Stimulated activated CD4-positive, alpha-beta T cell treated with anti-CD3 and anti-CD28 coated beads, Interleukin-1b, Interleukin-23, amount 100 ng/mL, for 1 hour (primary cell): ENCODE measurements at regions not wholly inside any gene's neighbourhood (a gene's known extent, or its start where the extent isn't known, plus 50 kb on each side); places are given as distances from the start of the nearest gene placed in this dataset.

Source experiments
- DNase-seq, 2 donors: peaks; one replicate each; pipeline ENCODE4 v3.0.0-alpha.2; 2020; ENCODE audit warnings: low read depth in 2 of 2

DNA sequence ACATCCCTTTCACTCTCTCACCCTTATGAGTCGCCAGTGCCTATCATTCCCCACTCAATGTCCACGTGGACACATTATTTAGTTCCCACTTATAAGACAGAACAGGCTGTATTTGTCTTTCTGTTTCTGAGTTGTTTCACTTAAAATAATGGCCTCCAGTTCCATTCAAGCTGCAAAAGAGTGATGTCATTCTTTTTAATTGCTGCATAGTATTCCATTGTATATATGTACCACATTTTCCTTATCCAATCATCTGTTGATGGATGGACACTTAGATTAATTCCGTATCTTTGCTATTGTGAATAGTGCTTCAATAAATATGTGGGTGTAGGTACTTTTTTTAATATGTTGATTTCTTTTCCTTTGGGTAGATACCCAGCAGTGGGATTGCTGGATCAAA, 79.1 kb downstream of the ZNF365 start:
- no peak for DNase-seq

DNA sequence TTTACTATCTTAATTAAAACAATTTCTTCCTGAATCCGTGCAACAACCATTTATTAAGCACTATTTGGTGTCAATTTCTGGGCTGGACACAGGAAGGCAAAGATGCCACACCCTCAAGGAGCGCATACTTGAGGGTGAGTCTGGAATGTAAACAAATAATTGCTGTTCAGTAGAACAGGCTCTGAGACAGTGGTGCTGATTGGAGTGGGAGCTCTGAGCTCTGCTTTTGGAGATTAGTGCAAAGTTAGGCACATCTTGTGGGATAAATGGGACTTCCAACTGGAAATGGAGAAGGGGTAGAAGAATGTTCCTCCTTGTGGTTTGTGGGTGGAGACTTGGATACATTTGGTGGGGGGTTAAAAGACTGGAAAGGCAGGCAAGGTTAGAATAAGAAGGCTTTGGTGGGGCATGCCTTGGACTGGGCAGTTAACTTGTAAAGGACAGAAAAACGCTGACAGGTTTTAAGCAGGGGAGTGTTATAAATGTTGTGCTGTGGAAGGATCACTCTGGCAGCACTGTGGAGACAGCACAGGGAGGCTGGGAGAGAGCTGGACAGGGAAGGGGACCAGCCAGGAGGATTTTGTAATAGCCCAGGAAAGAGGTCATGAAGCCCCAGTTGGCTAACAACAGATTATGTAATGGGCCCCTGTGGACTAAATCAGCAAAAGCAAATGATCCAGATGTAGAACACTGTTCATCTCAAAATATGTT, 80.7 kb downstream of the ZNF365 start:
- no peak for DNase-seq

DNA sequence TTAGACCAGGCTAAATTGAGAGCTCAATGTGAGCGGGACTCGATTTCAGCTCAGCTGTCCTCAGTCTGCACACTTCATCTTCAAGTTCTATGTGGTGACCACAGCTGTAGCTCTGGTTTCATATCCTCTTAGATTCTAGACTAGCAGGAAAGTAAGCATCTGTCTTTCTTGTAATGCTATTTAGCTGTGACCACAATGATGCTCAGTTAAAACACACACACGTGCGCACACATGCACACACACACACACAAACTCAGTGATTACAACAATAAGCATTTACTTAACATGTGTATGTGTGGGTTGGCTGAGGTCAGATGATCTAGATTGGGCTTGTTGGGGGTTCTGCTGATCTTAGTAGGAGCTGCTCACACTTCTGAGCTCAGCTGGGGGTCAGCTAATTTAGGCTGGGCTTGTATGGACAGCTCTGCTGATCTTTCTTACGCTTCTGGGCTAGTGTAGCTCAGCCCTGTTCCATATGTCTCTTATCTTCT, 82.5 kb downstream of the ZNF365 start:
- no peak for DNase-seq

DNA sequence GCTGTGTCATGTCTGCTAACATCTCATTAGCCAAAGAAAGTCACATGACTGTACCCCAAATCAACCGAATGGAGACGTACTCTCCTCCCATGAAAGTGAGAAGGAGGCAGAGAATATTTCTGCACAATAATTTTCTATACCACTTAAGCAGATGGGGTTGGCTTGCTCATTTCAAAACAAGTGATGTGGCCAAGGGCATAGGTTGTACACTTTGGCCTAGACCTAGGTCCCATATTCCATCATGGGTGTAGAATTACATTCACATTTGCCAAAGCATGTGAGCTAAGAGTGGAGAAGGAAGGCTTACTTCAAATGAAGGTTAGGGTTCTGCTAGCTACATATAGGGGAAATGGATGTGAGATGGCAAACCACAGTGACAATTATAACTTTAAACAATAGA, 83.0 kb downstream of the ZNF365 start:
- no peak for DNase-seq

DNA sequence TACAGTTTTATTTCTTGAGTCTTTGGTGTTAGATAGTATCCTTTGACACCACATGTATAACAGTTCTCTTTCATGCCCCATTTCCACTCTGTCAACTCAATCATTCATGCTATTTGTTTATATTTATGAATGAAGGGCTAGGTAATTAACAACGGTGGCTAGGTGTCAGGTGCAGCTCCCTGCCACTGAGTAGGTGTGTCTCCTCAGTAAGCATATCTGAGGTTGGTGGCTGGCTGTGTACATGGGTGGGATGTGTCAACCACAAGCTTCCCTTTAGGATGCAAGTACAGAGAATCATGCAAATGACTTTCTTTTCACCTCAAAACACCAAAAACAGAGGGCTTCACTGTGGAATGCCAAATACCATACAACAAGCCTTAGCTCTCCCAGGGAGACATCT, 83.4 kb downstream of the ZNF365 start:
- no peak for DNase-seq

DNA sequence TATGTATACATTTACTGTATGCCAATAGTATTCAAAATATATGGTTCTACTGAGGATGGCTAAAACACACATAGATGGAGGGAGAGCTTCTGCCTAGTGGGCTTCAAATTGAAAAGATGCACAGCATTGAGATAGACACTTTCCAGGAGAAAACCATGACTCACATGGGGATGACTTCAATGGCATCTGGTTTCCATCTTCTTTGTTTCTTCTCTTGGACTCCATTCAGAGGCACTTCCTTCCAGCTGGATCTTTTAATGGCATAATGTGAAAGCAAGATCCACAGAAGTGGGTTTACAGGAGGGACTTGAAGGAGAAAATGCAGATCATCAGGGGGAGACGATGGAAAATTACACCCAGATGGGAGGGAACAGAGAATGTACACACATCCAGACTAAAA, 84.9 kb downstream of the ZNF365 start:
- no peak for DNase-seq

DNA sequence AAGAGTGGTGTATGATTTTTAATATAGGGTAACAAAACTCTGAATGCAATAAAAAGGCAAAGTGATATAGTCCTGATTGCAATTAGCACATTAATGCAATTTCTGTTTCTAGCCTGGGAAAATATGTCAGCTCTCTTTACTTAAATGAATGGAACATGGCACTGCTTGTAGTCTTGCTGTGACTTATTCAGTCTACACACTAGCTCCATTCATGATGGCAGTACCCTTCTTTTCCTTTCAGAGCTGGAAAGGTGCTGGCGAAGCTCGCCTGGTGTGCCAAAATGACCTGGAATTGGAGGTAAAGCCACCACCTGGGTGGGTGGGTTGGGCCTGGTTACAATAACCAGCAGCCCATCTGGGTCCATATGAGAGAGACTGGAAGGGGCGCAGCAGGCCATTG, 85.3 kb downstream of the ZNF365 start:
- no peak for DNase-seq

DNA sequence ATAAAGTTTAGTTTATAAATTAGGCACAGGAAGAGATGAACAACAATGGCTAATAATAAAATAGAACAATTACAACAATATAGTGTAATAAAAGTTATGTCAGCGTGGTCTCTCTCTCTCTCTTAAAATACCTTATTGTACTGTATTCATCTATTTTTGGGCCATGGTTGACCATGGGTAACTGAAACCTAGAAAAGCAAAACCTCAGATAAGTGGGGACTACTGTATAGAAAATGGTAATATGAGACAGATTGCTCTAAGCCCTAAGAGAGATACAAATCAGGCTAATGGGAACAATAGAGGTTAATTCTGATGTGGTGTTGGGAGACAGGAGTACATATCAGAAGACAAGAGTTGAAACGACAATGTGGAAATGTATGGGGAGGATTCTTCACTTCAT, 86.2 kb downstream of the ZNF365 start:
- no peak for DNase-seq

DNA sequence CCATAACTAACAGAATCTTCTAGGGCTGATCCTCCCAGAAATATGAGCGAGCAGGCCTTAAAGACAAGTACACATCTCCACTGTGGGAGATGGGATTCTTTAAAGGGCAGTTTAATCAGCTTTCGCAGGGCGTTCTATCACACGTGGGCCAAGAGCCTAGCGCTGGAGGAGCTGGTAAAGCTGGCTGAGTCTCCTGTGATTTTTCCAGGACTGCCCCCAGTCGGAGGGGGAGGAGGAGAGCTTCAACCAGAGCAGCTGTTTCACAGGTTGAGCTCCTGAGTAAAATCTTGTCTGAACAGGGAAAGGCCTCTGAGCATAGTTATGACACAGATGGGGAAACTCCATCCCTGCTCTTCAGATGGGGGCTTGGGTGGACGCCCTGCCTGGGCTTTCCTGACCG, 87.0 kb downstream of the ZNF365 start:
- DNase-seq, result no peak

DNA sequence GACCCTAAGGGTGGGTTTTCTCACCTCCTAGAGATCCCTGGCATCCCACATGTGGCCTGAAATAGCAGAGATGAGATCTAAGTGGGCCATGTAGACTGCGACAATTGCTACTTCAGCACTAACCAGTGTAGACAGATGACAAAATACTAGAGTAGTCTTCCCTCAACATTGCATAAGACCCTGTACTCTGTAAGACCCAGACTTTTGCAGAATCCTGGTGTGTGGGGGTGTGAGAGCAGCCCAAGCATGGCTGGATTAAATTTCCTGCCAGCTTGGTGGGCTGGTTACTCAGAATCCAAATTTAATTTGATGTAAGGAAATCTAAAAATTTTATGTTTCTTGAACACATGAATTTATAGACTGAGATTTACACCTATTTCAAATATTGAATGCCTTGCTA, 88.3 kb downstream of the ZNF365 start:
- DNase-seq, result no peak

DNA sequence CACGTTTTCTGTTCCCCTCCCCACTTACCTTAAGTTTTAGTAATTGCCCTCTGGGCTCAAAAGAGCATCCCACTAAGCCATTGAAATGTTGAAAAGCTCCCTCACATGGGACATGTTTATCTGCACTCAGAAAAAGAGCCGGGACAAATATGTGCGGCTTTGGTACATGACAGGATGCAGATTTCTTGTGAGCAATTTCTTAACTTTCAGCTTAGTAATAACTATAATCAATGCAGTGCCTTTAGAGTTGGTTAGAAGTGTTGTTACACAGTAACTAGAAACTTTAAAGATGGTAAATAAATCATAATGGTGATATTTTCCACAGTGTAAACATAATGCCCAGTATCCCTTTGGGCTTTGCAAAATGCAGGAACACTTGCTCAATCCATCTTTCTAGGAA, 89.2 kb downstream of the ZNF365 start:
- no peak for DNase-seq

DNA sequence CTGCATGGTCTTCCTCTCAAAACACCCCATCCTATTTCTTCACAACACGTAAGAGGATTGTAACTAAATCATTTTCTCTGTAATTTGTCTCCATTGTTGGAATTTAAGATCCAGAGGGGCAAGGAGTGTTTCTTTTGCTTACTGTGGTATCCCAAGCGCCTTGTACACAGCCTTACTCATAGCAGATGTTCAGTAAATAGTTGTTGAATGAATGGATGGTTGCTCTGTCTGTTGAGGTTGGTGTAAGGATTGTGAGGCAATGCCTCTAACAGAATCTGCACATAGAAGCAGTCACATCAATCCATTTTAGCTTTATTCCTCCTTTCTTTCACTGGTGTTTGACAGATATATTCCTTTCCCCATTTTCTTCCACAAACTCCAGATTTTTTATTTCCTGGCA, 90.1 kb downstream of the ZNF365 start:
- no peak for DNase-seq

DNA sequence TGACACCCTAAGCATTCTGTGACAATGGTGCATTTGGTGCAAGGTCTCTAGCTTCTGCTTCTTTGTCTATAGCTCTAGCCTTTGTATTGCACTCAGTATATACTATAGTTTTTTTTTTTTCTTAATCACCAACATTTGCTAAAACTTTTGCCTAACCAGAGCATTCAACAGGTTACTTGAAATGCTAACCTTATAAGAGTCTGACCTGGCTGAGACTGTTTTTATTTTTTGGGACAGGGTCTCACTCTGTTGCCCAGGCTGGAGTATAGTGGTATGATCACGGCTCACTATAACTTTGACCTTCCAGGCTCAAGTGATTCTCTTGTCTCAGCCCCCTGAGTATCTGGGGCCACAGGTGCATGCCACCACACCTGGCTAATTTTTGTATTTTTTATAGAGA, 92.4 kb downstream of the ZNF365 start:
- DNase-seq, result no peak

DNA sequence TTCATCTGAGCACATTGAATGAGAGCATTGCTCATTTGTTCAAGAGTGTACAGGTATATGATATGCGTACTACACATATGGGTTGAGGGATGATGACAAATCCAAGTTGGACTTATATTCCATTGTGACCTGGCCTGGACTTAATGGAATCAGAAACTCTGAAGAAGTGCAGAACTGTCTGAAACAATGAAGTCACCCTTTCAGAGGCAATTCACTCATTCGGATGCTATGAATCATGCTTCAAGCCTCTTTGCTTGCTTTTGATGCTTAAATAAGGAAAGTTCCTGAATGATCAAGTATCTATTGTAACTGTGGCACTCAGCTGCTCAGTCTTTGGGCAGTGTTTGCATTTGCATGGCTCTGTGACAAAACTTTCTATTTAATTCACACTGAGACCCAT, 93.4 kb downstream of the ZNF365 start:
- DNase-seq, result no peak

DNA sequence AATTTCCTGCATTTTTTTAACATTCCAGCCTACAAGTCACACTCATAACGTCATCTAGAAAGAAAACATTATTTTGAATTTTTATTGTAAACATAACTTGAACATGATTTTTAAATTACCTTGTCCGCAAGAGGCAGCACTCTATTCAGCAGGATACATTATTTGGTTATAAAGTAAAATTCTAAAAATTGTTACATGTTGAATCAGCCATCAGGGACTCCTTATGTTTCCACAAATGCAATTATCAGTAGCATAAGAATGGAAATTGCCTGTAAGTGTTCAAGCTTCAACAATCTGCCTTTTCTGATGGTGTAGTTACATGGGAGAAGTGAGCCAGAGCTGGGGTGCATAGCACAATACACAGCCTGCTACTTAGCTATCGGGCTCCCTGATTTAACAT, 97.5 kb downstream of the ZNF365 start:
- no peak for DNase-seq

DNA sequence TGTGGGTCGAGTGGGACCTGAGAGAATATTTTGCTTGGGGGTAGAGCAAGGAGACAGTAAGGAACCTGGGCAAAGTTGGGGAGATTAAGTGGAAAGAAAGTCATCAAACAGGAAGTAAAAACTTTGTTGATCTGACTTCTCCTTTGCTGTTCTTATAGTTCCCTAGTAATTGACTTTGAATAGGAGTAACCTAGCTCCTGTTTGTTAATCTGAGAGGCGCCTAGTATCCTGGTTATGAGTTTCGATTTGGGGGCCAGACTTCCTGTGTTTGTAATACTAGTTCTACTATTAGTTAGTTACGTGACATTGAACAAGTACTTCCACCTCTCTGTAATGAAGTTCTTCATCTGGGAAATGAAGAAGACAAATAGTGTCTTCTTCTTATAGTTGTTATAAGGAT, 99.1 kb downstream of the ZNF365 start:
- DNase-seq, result no peak

DNA sequence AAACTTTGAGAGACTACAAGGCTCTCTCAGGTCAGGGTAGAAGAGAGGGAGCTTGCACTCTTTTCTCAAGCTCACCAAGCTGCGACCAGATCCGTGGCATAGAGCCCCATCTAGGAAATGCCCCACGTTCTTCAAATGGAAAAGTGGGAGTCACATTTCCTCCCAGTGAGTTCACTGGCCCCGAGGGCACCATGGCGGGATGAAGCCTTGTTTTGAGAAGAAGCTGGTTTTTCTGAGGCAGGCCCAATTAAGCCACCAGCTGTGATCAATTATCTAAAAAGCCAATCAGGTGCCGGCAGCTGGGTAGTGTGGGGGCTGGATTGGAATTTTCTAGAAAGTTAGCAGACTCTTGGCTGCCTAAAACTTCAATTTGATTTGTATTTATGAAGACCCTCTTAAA, 101.4 kb downstream of the ZNF365 start:
- DNase-seq, result no peak

DNA sequence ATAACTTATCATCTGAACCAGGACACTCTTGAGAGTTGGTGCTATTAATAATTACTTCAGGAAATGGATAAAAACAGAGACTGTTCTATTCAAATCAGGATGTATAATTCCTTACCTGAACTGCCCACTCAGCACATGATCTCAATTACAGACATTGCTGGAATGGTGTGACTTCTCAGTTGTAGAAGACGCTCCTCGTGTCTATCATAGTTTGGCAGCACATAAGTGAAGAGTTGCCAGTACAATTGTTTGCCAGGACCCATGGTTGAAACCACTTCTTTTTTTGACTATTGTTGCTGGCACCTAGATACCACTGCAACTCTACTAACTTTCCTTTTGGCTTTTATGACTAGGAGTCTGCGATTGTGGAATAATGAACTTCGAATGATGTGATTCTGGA, 105.4 kb downstream of the ZNF365 start:
- no peak for DNase-seq

DNA sequence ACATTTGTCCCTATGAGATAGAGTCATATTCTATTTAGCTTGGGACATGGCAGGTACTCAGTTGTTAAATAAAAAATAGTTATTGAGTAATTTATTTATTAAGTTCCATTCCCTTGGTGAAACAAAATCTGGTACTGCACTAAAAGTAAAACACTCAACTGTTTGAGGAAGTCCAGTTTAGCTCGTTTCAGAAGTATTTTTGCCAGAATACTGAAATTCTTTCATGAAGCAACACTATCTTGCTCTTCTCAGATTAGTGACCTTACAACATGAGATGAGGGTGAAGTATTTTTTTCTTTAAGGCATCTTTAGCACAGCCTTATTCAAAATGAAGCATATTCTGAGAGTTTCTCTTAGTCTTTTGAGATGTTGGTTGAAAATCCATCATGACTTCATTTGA, 106.0 kb downstream of the ZNF365 start:
- no peak for DNase-seq

DNA sequence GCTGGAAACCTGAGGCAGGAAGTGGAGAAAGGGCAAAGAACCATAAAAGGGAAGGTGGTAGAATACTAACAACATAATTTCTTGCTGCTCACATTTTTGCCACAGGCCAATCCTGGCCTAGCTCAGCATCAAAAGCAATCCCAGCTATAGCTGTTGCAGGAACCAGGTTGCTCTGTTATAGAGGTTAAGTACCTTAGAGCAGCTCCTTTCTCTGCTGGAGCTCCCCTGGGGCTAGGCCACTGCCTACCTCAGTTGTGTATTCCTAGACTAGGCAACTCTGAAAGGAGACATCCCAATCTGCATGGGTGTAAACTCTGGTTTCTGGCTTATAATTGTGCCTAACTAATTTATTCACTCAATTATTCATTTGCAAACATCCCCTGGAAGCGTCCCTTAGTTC, 108.4 kb downstream of the ZNF365 start:
- DNase-seq, result no peak

DNA sequence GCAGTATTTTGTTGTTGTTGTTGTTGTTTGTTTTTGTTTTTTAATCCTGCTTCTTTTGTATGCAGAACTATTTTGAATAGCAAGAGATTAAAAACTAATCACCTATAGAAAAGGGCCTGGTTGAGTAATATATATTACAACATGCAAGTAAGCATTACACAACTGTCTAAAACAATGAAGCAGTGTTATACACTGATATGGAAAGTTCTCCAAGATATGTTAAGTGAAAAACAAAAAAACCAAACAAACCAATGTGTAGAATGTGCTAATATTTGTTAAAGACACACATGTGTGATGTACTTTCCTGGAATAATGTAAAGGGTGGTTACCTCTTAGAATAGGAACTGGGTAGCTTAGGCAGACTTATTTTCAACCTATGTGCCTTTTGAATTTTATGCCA, 117.4 kb downstream of the ZNF365 start:
- no peak for DNase-seq

DNA sequence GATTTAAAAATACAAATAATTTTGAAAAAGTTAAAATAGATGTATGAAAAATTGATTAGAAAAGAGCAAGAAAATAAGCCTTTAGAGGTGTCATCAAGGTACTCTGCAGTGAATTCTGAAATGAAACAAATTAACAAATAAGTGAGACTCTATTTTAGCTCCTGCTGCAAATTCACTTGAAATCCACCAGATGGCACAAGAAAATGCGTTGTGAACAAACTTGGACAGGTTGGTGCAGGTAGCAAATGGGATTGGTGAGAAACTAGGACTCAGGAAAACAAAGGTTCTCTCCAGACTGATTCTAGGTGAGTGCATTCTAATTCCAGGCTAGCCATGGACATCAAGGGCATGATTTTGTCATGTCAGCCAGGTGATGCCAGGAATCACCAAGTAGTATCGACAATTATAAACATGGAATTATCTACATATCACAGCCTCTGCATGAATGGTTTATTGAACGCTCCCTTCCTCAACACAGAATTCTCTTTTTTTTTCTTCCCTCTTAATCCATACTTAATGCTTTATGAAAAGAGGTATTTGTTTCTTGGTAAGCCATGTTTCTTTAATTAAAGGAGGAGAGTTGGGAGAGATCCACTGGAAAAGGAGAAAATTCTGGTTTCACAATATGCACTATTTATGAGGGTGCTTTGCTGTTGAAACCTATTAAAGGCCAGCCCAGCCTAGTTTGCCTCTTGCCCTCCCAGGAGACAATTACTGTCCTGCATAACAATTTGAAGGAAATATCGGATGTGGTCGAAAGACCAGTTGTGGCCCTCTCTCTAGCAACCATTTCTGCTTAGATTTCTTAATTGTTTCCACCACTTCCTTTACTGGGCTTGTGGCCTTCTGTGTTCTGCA, 118.1 kb downstream of the ZNF365 start:
- DNase-seq, result no peak

DNA sequence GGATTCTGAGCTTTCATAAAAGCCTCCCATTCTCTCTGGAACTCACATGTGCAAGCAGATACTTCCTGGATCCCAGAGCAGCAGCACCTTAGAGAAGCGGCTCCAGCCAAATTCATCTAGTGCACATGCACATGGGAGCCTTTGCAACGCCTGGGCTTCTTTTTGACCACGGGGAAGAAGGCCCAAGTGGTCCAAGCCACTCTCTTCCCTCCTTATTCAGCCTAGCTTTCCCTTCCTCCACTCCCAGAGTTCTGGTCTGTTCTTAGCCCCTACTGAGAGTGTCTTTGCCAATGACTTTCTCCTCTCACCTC, 118.7 kb downstream of the ZNF365 start:
- DNase-seq, result no peak

DNA sequence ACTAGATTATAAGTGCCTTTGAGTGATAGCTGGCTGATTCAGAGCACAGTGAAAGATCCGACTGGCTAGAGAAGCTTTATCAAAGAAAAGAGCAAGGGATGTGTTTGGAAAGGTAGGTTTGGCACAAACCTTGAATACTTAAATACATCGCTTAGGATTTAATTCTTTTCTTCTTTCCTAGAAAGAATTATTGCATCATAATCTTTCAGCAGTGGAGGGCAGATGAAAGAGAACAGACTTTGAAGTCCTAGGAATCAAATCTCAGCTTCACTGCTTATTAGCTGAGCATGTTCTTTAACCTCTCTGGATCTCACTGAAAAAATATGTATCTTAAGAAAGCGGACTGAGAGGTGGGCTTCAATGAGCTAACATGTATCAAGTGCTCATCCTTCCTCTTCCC, 122.8 kb downstream of the ZNF365 start:
- DNase-seq, result no peak
